Effector memory CD4-positive, alpha-beta T cell (primary cell): ENCODE measurements at regions not wholly inside any gene's neighbourhood (a gene's known extent, or its start where the extent isn't known, plus 50 kb on each side); places are given as distances from the start of the nearest gene placed in this dataset.

Source experiments
- DNase-seq, 3 donors: peaks; one replicate each; pipeline ENCODE4 v3.0.0-alpha.2; 2020
- H3K27ac ChIP-seq: 2 replicates; pipeline ENCODE4 v1.7.0; 2013; ENCODE audit warnings: mild to moderate bottlenecking, low read length, moderate library complexity; ENCODE audit not compliant: insufficient read depth, poor library complexity, severe bottlenecking
- H3K27me3 ChIP-seq: replicated peaks from 2 replicates; pipeline ENCODE4 v1.7.0; 2013; ENCODE audit warnings: mild to moderate bottlenecking, low read length; ENCODE audit not compliant: insufficient read depth, control insufficient read depth, poor library complexity, severe bottlenecking
- H3K36me3 ChIP-seq: 2 replicates; pipeline ENCODE4 v1.7.0; 2013; ENCODE audit warnings: mild to moderate bottlenecking, low read length, moderate library complexity; ENCODE audit not compliant: control insufficient read depth, insufficient read depth
- H3K4me1 ChIP-seq: 2 replicates; pipeline ENCODE4 v1.7.0; 2013; ENCODE audit warnings: low read length, mild to moderate bottlenecking; ENCODE audit not compliant: control insufficient read depth, insufficient read depth, poor library complexity, severe bottlenecking
- H3K4me3 ChIP-seq: 2 replicates; pipeline ENCODE4 v1.7.0; 2013; ENCODE audit warnings: low read length, low read depth, mild to moderate bottlenecking; ENCODE audit not compliant: insufficient read depth, poor library complexity, severe bottlenecking
- H3K9me3 ChIP-seq: 2 replicates; pipeline ENCODE4 v1.7.0; 2013; ENCODE audit warnings: mild to moderate bottlenecking, low read length, moderate library complexity; ENCODE audit not compliant: control insufficient read depth

DNA sequence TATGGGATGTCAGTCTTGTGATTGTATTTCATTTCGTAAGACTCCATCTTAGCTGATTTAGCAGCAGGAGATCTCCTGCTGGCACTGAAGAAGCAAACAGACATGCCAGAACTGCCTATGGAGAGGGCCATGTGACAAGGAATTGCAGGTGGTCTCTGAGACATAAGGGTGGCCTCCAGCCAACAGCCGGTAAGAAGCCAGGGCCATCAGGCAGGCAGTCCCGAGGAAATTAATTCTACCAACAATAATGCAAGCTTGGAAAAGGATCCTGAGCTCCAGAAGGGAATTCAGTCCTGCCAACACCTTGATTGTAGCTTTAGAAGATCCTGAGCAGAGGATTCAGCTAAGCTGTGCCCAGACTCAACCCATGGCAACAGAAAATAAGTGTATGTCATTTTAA is 87.1 kb upstream of the DNAJC10 start:
- Histone ChIP-seq H3K27ac (no peak overlapping the region), H3K9me3 (no peaks in the 10 kb centered on the region), H3K27me3 (no peaks in the 10 kb centered on the region), H3K4me3 (no peak overlapping the region), H3K36me3 (no peaks in the 10 kb centered on the region), H3K4me1 (no peaks in the 10 kb centered on the region)
- no peak for DNase-seq

DNA sequence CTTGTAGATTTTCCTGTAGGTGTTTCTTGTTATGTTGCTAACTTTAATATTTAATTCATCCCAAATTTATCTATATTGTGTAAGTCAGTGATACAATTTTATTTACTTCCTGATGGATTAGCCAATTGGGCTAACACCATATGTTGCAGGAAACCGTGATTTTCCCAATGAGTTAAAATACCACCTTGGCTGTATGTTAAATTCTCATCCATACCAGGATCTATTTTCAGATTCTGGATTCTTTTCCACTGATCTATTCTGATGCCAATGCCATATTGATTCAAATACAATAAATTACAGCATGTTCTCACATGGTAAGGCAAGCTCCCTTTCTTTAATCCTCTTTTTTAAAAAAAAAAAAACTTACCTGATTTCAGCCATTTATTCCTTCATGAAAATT is 85.8 kb upstream of the DNAJC10 start:
- no peak overlapping the region for H3K4me3 ChIP-seq
- DNase-seq, result no peak
- no peaks in the 10 kb centered on the region for H3K27me3 ChIP-seq
- no peaks in the 10 kb centered on the region for H3K36me3 ChIP-seq
- no peaks in the 10 kb centered on the region for H3K9me3 ChIP-seq
- H3K27ac ChIP-seq, result no peak overlapping the region
- no peaks in the 10 kb centered on the region for H3K4me1 ChIP-seq

DNA sequence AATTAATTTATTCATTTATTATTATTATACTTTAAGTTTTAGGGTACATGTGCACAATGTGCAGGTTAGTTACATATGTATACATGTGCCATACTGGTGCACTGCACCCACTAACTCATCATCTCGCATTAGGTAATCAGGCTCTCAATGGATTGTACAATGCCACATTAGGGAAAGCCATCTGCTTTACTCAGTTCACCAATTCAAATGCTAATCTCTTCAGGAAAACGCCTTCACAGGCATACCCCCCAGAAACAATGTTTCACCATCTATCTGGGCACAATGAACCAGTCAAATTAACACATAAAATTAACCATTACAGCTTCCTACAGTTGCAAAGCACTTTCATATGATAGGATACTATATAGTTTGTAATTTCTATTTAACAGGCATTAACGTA is 84.8 kb upstream of the DNAJC10 start:
- H3K4me3 ChIP-seq, result no peak overlapping the region
- no peaks in the 10 kb centered on the region for H3K36me3 ChIP-seq
- no peak for DNase-seq
- H3K9me3 ChIP-seq, result no peaks in the 10 kb centered on the region
- H3K4me1 ChIP-seq, result no peaks in the 10 kb centered on the region
- no peaks in the 10 kb centered on the region for H3K27me3 ChIP-seq
- no peak overlapping the region for H3K27ac ChIP-seq

DNA sequence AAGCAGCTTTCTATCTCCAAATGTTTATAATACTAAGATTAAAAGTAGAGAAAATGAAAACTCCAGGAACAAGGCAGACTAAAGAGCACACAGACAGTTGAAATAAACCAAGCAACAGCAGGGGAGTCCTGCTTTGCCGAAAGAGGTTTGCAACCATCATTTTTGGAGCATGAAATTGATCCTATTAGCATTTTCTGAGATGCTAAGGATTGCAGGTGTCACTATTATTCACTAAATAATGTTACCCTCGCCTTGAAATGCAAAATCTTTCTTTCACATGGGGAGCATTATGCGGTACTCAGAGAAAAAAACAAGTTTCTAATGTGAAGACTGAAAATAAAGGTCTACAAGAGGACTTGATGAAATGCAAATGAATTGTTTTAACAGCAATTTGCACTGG is 81.7 kb upstream of the DNAJC10 start:
- Histone ChIP-seq H3K4me3 (no peak overlapping the region), H3K36me3 (no peaks in the 10 kb centered on the region), H3K9me3 (no peaks in the 10 kb centered on the region), H3K4me1 (no peaks in the 10 kb centered on the region), H3K27me3 (no peaks in the 10 kb centered on the region), H3K27ac (no peak overlapping the region)
- no peak for DNase-seq

DNA sequence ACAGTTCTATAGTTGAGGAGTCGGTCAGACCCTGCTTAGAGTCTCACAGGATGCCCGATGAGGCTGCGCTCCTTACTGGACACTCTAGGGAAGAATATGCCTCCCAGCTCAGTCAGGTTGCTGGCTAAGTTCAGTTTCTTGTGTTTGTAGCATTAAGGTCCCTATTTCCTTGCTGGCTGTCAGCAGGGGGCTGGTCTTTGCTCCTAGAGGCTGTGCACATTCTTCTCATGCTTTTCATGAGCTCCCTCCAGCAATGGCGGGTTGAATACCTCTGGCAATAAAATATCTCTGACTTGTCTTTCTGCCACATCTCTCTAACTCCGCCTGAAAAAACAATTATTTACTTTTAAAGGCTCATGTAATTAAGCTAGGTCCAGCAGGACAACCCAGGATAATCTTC is 79.4 kb upstream of the DNAJC10 start:
- H3K4me3 ChIP-seq, result no peak overlapping the region
- no peak overlapping the region for H3K27ac ChIP-seq
- no peaks in the 10 kb centered on the region for H3K4me1 ChIP-seq
- H3K36me3 ChIP-seq, result no peaks in the 10 kb centered on the region
- H3K9me3 ChIP-seq, result no peaks in the 10 kb centered on the region
- DNase-seq, result no peak
- H3K27me3 ChIP-seq, result no peaks in the 10 kb centered on the region

DNA sequence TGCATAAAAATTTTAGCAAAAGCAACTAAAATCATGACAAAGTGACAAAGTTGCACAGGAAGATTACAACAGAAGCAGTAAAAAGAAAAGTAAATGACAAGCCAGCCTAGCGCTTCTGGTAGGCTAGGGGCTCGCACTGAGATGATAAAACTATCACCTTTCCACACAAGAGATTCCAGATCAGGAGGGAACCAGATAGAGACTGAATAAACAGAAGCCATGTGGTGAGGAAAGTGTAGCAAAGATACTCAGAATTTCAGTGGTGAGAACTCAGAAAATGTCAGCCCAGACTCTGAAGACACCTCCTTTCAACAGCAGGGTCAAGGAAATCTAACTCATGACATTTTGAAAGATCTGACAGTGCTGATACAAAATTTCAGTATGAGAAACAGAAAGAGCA is 77.4 kb upstream of the DNAJC10 start:
- DNase-seq, result no peak
- Histone ChIP-seq H3K36me3 (no peaks in the 10 kb centered on the region), H3K4me3 (no peak overlapping the region), H3K9me3 (no peaks in the 10 kb centered on the region), H3K4me1 (no peaks in the 10 kb centered on the region), H3K27ac (no peak overlapping the region), H3K27me3 (no peaks in the 10 kb centered on the region)

DNA sequence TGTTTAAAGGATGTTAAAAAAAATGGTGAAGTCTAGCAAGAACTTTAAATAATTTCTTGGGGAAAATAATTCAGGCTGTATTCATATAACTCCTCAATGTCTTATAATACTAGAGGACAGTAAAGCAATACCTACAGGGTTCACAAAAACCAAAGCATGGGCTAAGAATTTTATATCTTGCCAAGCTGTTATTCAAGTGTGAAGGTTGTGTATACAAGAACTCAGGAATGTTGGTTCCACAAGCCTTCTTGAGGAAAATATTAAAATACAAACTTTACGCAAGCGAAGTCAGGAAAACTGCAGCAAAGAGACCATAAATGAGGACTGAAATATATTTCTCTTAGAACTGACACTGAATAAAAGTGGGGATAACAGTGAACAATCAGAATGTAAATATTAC is 76.1 kb upstream of the DNAJC10 start:
- H3K27me3 ChIP-seq, result no peaks in the 10 kb centered on the region
- no peaks in the 10 kb centered on the region for H3K9me3 ChIP-seq
- no peak for DNase-seq
- H3K36me3 ChIP-seq, result no peaks in the 10 kb centered on the region
- no peak overlapping the region for H3K27ac ChIP-seq
- no peaks in the 10 kb centered on the region for H3K4me1 ChIP-seq
- H3K4me3 ChIP-seq, result no peak overlapping the region

DNA sequence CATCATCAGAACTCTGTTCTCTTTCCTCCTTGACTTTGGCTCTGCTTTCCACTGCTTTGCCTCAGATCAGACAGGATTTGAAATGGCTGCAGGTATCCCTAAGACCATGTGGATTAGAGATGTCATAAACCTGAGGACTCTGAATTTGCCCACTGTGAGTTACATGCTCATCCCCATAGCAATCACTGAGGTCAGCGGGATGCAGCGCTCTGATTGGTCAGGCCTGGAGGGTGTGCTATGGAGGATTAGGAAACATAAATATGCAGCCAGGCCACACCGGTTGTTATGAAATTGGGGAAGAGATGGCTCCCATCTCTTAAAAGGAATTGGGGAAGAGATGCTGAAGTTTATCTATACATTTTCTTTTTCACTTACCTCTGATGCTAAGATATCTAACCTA is 73.7 kb upstream of the DNAJC10 start:
- H3K36me3 ChIP-seq, result no peaks in the 10 kb centered on the region
- H3K9me3 ChIP-seq, result no peaks in the 10 kb centered on the region
- H3K4me1 ChIP-seq, result no peaks in the 10 kb centered on the region
- no peak overlapping the region for H3K27ac ChIP-seq
- H3K4me3 ChIP-seq, result no peak overlapping the region
- H3K27me3 ChIP-seq, result no peaks in the 10 kb centered on the region
- DNase-seq, result no peak

DNA sequence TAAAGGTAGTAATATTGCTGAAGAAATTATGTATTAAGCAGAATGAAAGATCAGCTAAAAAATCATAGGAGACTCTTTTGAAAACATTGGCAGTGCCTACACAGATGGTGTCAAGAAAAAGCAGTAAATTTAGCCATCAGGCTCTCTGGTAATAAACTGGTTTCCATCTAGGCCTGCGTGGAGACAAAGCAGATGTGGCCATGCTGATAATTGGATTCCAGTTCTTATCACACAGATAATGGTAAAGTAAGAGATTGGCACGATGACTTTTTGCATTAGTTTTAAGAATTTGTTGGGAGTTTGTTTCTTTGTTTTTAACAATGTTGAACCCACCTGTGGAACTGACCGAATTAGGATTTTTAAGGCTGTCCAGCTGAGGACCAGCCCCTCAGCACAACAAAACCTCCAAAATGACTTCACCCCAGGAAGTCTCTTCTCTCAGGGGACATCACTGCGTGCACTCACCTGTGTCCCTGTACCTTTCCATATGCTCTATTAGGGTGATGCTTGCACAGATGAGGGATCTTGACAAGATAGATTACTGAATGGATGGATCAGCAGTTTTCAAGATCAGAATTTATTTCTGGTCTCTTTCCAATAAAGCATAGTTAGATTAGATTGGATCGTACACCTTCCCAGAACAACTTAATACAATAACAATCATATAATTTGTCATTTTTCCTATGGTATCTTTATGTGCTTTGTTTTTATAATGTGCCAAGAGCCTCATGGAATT is 69.1 kb upstream of the DNAJC10 start:
- Histone ChIP-seq H3K27me3 (no peaks in the 10 kb centered on the region), H3K4me3 (no peak overlapping the region), H3K4me1 (no peaks in the 10 kb centered on the region), H3K36me3 (no peaks in the 10 kb centered on the region), H3K27ac (no peak overlapping the region), H3K9me3 (no peaks in the 10 kb centered on the region)
- DNase-seq, result no peak

DNA sequence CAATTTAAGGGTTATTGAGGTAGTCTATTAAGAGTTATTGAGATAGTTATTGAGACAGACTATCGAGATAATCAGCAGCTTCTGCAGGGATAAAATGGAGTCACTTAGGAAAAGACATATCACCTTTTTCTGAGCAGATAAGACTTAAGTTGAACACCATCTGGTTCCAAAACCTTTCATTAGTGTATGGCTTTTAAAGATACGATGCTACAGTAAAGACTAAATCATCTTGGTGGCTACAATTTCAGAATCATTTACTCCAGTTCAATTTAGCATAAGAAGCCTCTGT is 68.6 kb upstream of the DNAJC10 start:
- Histone ChIP-seq H3K27ac (no peak overlapping the region), H3K4me1 (no peaks in the 10 kb centered on the region), H3K27me3 (no peaks in the 10 kb centered on the region), H3K4me3 (no peak overlapping the region), H3K9me3 (no peaks in the 10 kb centered on the region), H3K36me3 (no peaks in the 10 kb centered on the region)
- DNase-seq, result no peak

DNA sequence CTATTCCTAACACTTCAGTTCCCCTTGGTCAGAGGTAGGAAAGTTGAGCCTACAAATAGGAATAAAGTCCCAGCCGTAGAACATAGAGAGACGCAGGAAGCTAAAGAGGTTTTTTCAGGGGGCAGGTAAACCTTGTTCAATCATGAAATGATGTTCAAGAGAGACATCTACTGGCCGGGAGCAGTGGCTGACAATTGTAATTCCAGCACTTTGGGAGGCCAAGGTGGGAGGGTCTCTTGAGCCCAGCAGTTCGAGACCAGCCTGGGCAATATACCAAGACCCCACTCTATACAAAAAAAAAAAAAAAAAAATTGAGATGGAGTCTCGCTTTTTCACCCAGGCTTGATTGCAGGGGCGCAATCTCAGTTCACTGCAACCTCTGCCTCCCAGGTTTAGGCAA is 66.7 kb upstream of the DNAJC10 start:
- no peak for DNase-seq
- no peak overlapping the region for H3K4me3 ChIP-seq

More for the DNA sequence above, 66.7 kb upstream of the DNAJC10 start:
- Histone ChIP-seq H3K9me3 (no peaks in the 10 kb centered on the region), H3K36me3 (no peaks in the 10 kb centered on the region), H3K4me1 (no peaks in the 10 kb centered on the region), H3K27me3 (no peaks in the 10 kb centered on the region), H3K27ac (no peak overlapping the region)
